H9 (cell line): ENCODE measurements at regions not wholly inside any gene's neighbourhood (a gene's known extent, or its start where the extent isn't known, plus 50 kb on each side); places are given as distances from the start of the nearest gene placed in this dataset.

Experiments used
- DNase-seq: peaks from one replicate; pipeline ENCODE4 v3.0.0-alpha.2; 2017
- H2AFZ ChIP-seq: one replicate; pipeline ENCODE4 v1.6.1; 2013; ENCODE audit warnings: mild to moderate bottlenecking, low read length, control low read depth, moderate library complexity
- H2AK5ac ChIP-seq: 2 replicates; pipeline ENCODE4 v1.6.1; 2013; ENCODE audit warnings: low read length, control low read depth, mixed read lengths; ENCODE audit not compliant: insufficient read length
- H2BK120ac ChIP-seq: one replicate; pipeline ENCODE4 v1.6.1; 2013; ENCODE audit warnings: low read depth, mild to moderate bottlenecking, low read length, control low read depth, inconsistent platforms; ENCODE audit not compliant: poor library complexity, severe bottlenecking
- H2BK12ac ChIP-seq: 2 replicates; pipeline ENCODE4 v1.6.1; 2013; ENCODE audit warnings: low read length, control low read depth, mixed read lengths, low read depth; ENCODE audit not compliant: insufficient read length
- H2BK15ac ChIP-seq: 2 replicates; pipeline ENCODE4 v1.6.1; 2013; ENCODE audit warnings: low read depth, low read length, control low read depth
- H2BK20ac ChIP-seq: one replicate; pipeline ENCODE4 v1.6.1; 2013; ENCODE audit warnings: low read depth, mild to moderate bottlenecking, low read length, control low read depth, inconsistent platforms; ENCODE audit not compliant: poor library complexity, severe bottlenecking
- H2BK5ac ChIP-seq: 2 replicates; pipeline ENCODE4 v1.6.1; 2013; ENCODE audit warnings: low read length, control low read depth, mixed read lengths; ENCODE audit not compliant: insufficient read length
- H3K14ac ChIP-seq: 2 replicates; pipeline ENCODE4 v1.6.1; 2013; ENCODE audit warnings: low read length, control low read depth; ENCODE audit not compliant: insufficient read depth
- H3K18ac ChIP-seq: 2 replicates; pipeline ENCODE4 v1.6.1; 2013; ENCODE audit warnings: low read depth, mild to moderate bottlenecking, mixed read lengths, low read length, control low read depth; ENCODE audit not compliant: insufficient read length
- H3K23ac ChIP-seq: 2 replicates; pipeline ENCODE4 v1.6.1; 2013; ENCODE audit warnings: low read length, control low read depth, mixed read lengths, low read depth; ENCODE audit not compliant: insufficient read length
- H3K23me2 ChIP-seq: 2 replicates; pipeline ENCODE4 v1.6.1; 2013; ENCODE audit warnings: low read depth, mild to moderate bottlenecking, mixed read lengths, low read length, control low read depth; ENCODE audit not compliant: insufficient read length, poor library complexity, severe bottlenecking
- H3K27ac ChIP-seq: 2 replicates; pipeline ENCODE4 v1.5.1; 2013; ENCODE audit warnings: low read length, control low read depth, mixed read lengths, low read depth; ENCODE audit not compliant: insufficient read length
- H3K27me3 ChIP-seq: 2 replicates; pipeline ENCODE4 v1.6.1; 2013; ENCODE audit warnings: low read length, control low read depth, inconsistent platforms; ENCODE audit not compliant: insufficient read depth
- H3K4ac ChIP-seq: 2 replicates; pipeline ENCODE4 v1.6.1; 2013; ENCODE audit warnings: low read depth, mild to moderate bottlenecking, control low read depth, inconsistent platforms, low read length, moderate library complexity
- H3K4me1 ChIP-seq: 2 replicates; pipeline ENCODE4 v1.6.1; 2013; ENCODE audit warnings: low read length, control low read depth, inconsistent platforms; ENCODE audit not compliant: insufficient read depth
- H3K4me2 ChIP-seq: 2 replicates; pipeline ENCODE4 v1.6.1; 2013; ENCODE audit warnings: low read length, control low read depth, mixed read lengths; ENCODE audit not compliant: insufficient read length, insufficient read depth
- H3K56ac ChIP-seq: 2 replicates; pipeline ENCODE4 v1.6.1; 2013; ENCODE audit warnings: low read depth, mild to moderate bottlenecking, mixed read lengths, low read length, control low read depth; ENCODE audit not compliant: insufficient read length
- H3K79me1 ChIP-seq: 2 replicates; pipeline ENCODE4 v1.6.1; 2013; ENCODE audit warnings: low read depth, mild to moderate bottlenecking, moderate library complexity, low read length, control low read depth, inconsistent platforms; ENCODE audit not compliant: insufficient read depth, poor library complexity, severe bottlenecking
- H3K79me2 ChIP-seq: 2 replicates; pipeline ENCODE4 v1.6.1; 2013; ENCODE audit warnings: low read length, control low read depth, inconsistent platforms; ENCODE audit not compliant: insufficient read depth
- H3K9ac ChIP-seq: 2 replicates; pipeline ENCODE4 v1.6.1; 2013; ENCODE audit warnings: low read length, control low read depth, mixed read lengths; ENCODE audit not compliant: insufficient read length; ENCODE audit errors: extremely low read depth
- H3K9me3 ChIP-seq: one replicate; pipeline ENCODE4 v1.6.1; 2013; ENCODE audit warnings: low read depth, low read length, inconsistent platforms; ENCODE audit not compliant: control insufficient read depth
- H3T11ph ChIP-seq: one replicate; pipeline ENCODE4 v1.6.1; 2013; ENCODE audit warnings: mild to moderate bottlenecking, low read length, control low read depth, inconsistent platforms
- H4K20me1 ChIP-seq: one replicate; pipeline ENCODE4 v1.6.1; 2013; ENCODE audit not compliant: control insufficient read depth, insufficient read length, insufficient read depth
- H4K5ac ChIP-seq: 2 replicates; pipeline ENCODE4 v1.6.1; 2013; ENCODE audit warnings: low read depth, mild to moderate bottlenecking, mixed read lengths, low read length, control low read depth; ENCODE audit not compliant: insufficient read length
- H4K8ac ChIP-seq: replicated peaks from 2 replicates; pipeline ENCODE4 v1.6.1; 2013; ENCODE audit warnings: low read length, control low read depth, mixed read lengths, low read depth; ENCODE audit not compliant: insufficient read length
- H4K91ac ChIP-seq: 2 replicates; pipeline ENCODE4 v1.6.1; 2013; ENCODE audit warnings: low read depth, mild to moderate bottlenecking, moderate library complexity, mixed read lengths, low read length, control low read depth; ENCODE audit not compliant: insufficient read length
- H3K27ac Mint-ChIP-seq, 3 experiments: 2 replicates in 2 of 3; 3 replicates in 1 of 3; pipeline ENCODE4 v1.8.0; 2020 to 2021; ENCODE audit warnings: mixed read lengths in 3 of 3, mild to moderate bottlenecking in 1 of 3, moderate library complexity in 1 of 3
- H3K27me3 Mint-ChIP-seq: 2 replicates; pipeline ENCODE4 v1.8.0; 2021; ENCODE audit warnings: low read depth, mild to moderate bottlenecking, moderate library complexity, mixed read lengths
- H3K36me3 Mint-ChIP-seq, 3 experiments: 2 replicates in 2 of 3; 3 replicates in 1 of 3; pipeline ENCODE4 v1.8.0; 2020 to 2021; ENCODE audit warnings: low read depth in 3 of 3, mixed read lengths in 3 of 3; ENCODE audit not compliant: insufficient read depth in 1 of 3
- H3K4me1 Mint-ChIP-seq, 2 experiments: 2 replicates each; pipeline ENCODE4 v1.8.0; 2020; ENCODE audit warnings: mixed read lengths in 2 of 2
- H3K4me3 Mint-ChIP-seq, 2 experiments: 2 replicates in 1 of 2; 3 replicates in 1 of 2; pipeline ENCODE4 v1.8.0; 2020 to 2021; ENCODE audit warnings: mild to moderate bottlenecking in 2 of 2, mixed read lengths in 2 of 2, moderate library complexity in 1 of 2
- H3K9me3 Mint-ChIP-seq, 2 experiments: 2 replicates in 1 of 2; 3 replicates in 1 of 2; pipeline ENCODE4 v1.8.0; 2020; ENCODE audit warnings: mild to moderate bottlenecking in 2 of 2, mixed read lengths in 2 of 2, moderate library complexity in 1 of 2
- CTCF ChIP-seq: fragments of 200-600 bp; sonication (generic); conservative IDR thresholded peaks from 3 replicates; pipeline ENCODE4 v1.8.0; 2021; ENCODE audit warnings: antibody characterized with exemption, mild to moderate bottlenecking
- WGBS: extraction: QIAGEN DNeasy Blood & Tissue Kit; methylation state at CpG from one replicate; pipeline ENCODE4 v1.1.7; 2013; ENCODE audit warnings: missing lambda C conversion rate, low lambda C conversion rate, mixed read lengths; ENCODE audit not compliant: insufficient read length; ENCODE audit errors: extremely low coverage; 5-methylcytosine and 5-hydroxymethylcytosine counted together

GRCh38 chr5:102617191-102618187 lies 118.7 kb upstream of the SLCO6A1 start:
- H3K27me3 ChIP-seq, result no peaks in the 10 kb centered on the region
- no peak overlapping the region for H3K23ac ChIP-seq
- H3K79me1 ChIP-seq, result no peaks in the 10 kb centered on the region
- H2AK5ac ChIP-seq, result no peak overlapping the region
- peaks cover 0 to 4% (median 0%) of the 10 kb centered on the region in 3 experiments; a peak in 1 of 7 replicates for H3K36me3 Mint-ChIP-seq
- H3K18ac ChIP-seq, result no peak overlapping the region
- no peak overlapping the region for H2BK12ac ChIP-seq
- H3K79me2 ChIP-seq, result no peaks in the 10 kb centered on the region
- no peak overlapping the region for H3K27ac ChIP-seq
- no peak for DNase-seq
- H3K4me2 ChIP-seq, result no peak overlapping the region
- no peak overlapping the region for H3K14ac ChIP-seq
- H3K4me3 Mint-ChIP-seq, result no peak overlapping the region
- H4K91ac ChIP-seq, result no peak overlapping the region
- no peak overlapping the region for H4K8ac ChIP-seq
- H2BK20ac ChIP-seq, result no peak overlapping the region
- H2BK120ac ChIP-seq, result no peak overlapping the region
- no peaks in the 10 kb centered on the region for H3K23me2 ChIP-seq
- H4K5ac ChIP-seq, result no peak overlapping the region
- H3T11ph ChIP-seq, result no peak overlapping the region
- H3K56ac ChIP-seq, result no peak overlapping the region
- H3K27ac Mint-ChIP-seq, result no peak overlapping the region
- no peaks in the 10 kb centered on the region for H4K20me1 ChIP-seq
- no peak for TF ChIP-seq CTCF
- WGBS, result no CpG with 5 or more reads among the region's 5 CpGs
- H3K4me1 ChIP-seq, result no peaks in the 10 kb centered on the region
- no peak overlapping the region for H2AFZ ChIP-seq
- H3K4me1 Mint-ChIP-seq, result no peaks in the 10 kb centered on the region
- no peaks in the 10 kb centered on the region for H3K9me3 ChIP-seq
- H2BK5ac ChIP-seq, result no peak overlapping the region
- no peaks in the 10 kb centered on the region for H3K27me3 Mint-ChIP-seq
- H3K9ac ChIP-seq, result no peak overlapping the region
- no peak overlapping the region for H2BK15ac ChIP-seq
- no peaks in the 10 kb centered on the region for H3K9me3 Mint-ChIP-seq
- no peak overlapping the region for H3K4ac ChIP-seq
